Stimulated activated CD8-positive, alpha-beta memory T cell treated with anti-CD3 and anti-CD28 coated beads, Interleukin-7, amount 100 ng/mL, for 4 hours (primary cell): ENCODE measurements at regions not wholly inside any gene's neighbourhood (a gene's known extent, or its start where the extent isn't known, plus 50 kb on each side); places are given as distances from the start of the nearest gene placed in this dataset.
"Not testable (repeated sequence)": the region's sequence is repeated elsewhere in the genome, so short reads cannot be mapped to it uniquely, and the experiment has no call there.

Source experiments
- DNase-seq, 2 donors: peaks; one replicate each; pipeline ENCODE4 v3.0.0-alpha.2; 2020; ENCODE audit warnings: low read depth in 2 of 2

- DNase-seq: no peak
Observed at GRCh38 chr15:24733659-24734058, 58.1 kb downstream of the NPAP1 start.

- no peak for DNase-seq
Observed at GRCh38 chr15:24734396-24734795, 58.8 kb downstream of the NPAP1 start.

GRCh38 chr15:24745290-24745689 is 69.7 kb downstream of the NPAP1 start:
- DNase-seq: no peak

GRCh38 chr15:24746094-24746493 is 70.5 kb downstream of the NPAP1 start:
- DNase-seq: no peak

- DNase-seq: no peak
Observed at GRCh38 chr15:24747376-24747775, 71.8 kb downstream of the NPAP1 start.

GRCh38 chr15:24748812-24749439 is 73.4 kb downstream of the NPAP1 start:
- no peak for DNase-seq

- no peak for DNase-seq
Observed at GRCh38 chr15:24752354-24752753, 76.8 kb downstream of the NPAP1 start.

GRCh38 chr15:24756101-24756500 is 80.5 kb downstream of the NPAP1 start:
- no peak for DNase-seq

- DNase-seq: no peak
Observed at GRCh38 chr15:24760066-24760465, 84.5 kb downstream of the NPAP1 start.

- DNase-seq: no peak
Observed at GRCh38 chr15:24761704-24762302, 86.2 kb downstream of the NPAP1 start.

GRCh38 chr15:24763891-24764290 is 88.3 kb downstream of the NPAP1 start:
- DNase-seq: no peak

GRCh38 chr15:24764375-24765171 is 89.0 kb downstream of the NPAP1 start:
- no peak for DNase-seq

- no peak for DNase-seq
Observed at GRCh38 chr15:24766511-24767133, 91.0 kb downstream of the NPAP1 start.

GRCh38 chr15:24772266-24772665 is 96.7 kb downstream of the NPAP1 start:
- no peak for DNase-seq

- peak; percentile 38 to 40 for DNase-seq
Observed at GRCh38 chr15:24772686-24773373, 97.3 kb downstream of the NPAP1 start.

GRCh38 chr15:24777307-24777706 is 101.7 kb downstream of the NPAP1 start:
- DNase-seq: no peak

- DNase-seq: no peak
Observed at GRCh38 chr15:24784506-24784905, 108.9 kb downstream of the NPAP1 start.

- DNase-seq: no peak
Observed at GRCh38 chr15:24786347-24786746, 110.8 kb downstream of the NPAP1 start.

- DNase-seq: not testable (repeated sequence)
Observed at GRCh38 chr15:24802624-24803023, 127.0 kb downstream of the NPAP1 start.

GRCh38 chr15:24819680-24820079 is 135.1 kb upstream of the SNRPN start:
- DNase-seq: no peak

GRCh38 chr15:24823473-24823872 is 131.3 kb upstream of the SNRPN start:
- DNase-seq: no peak

GRCh38 chr15:24832282-24832681 is 122.5 kb upstream of the SNRPN start:
- DNase-seq: no peak
